ENCODE measurements at regions not wholly inside any gene's neighbourhood (a gene's known extent, or its start where the extent isn't known, plus 50 kb on each side); places are given as distances from the start of the nearest gene placed in this dataset.

DNA sequence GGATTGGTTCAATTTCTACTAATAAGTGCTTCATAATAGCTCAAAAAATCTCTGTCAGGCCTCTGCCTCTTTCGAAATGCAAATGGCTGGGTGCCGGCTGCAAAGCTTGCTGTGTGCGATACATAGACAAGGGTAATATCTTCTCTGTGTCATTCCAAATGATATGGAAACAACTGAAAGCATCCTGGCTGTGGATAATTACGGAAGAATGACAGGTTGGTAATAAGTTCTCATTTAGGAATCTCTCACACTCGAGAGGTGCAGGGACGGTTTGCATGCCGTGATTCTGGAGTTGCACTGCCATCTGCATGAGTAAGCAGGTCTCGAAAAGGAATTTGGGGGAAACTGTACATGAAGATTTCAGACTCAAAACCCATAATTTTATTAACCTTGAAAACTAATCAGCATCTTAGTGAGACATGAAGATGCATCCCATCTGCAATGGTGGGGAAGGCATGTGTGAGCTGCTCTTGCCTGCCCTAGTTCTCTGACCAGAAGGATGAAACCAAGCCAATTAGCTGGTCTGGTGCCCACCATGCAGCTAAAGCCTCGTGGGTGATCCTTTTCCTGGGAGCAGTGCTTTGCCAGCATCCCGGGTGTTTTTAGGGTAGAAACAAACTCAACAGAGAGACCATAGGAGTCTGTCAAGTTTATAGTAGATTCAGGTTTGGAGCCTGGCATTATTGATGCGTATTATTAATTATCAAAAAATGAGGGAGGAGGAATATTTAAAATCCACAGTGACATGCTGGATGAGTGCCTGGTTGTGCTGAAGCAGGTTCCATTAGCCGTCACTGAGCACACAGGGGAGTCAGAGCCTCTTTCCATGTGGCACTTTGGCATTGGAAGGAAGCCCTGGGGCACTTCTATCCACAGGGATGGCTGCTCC is 503.6 kb upstream of the MGMT start:
- DNase-seq, result no peak

DNA sequence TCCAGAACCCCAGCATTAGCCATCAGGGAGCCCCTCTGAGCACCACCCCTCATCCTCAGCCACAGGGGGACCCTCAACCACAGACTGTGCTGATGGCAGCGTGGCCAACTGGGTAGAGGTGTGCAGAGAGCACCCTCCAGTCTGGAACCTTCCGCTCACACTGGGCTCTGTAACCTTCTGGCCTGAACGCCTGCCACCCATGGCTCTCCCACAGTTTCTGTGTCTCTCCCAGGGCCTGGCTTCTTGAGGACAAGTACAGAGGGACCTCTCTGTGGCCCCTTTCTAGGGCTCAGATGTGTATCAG is 503.0 kb upstream of the MGMT start:
- DNase-seq, result no peak

DNA sequence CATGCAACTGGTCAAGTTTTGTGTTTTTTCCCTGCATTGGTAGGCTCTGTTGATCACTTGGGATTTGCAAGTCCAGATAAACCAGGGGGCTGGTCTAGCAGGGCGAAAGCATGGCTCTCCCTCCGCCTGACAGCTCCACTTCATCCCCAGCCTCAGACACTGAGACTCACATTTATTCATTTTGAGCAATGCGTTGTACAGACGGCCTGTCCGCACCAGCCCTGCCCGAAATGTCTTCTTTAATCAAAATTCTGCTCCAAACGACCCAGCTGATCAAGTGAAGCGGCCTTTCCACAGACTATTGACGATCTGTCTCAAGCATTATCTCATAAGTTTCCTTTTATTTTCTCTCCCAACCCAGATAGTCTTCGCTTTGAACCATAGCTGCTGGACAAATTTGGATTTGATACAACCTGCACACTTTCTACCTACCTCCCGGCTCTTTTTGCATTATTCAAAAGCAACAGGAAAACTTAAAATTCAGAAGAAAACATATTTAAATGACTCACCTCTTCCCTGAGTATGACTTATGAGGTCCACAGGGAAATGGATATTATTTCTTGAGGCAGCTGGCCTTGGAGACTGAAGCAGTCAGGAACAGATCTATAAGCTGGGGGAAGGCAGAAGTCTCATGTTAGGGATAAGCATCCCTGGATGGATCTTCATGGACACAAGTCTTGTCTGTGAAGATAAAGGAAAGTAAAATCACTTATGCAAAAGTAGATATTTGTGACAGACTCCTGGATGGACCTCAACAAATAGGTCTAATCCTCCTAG is 498.9 kb upstream of the MGMT start:
- DNase-seq, result no peak

DNA sequence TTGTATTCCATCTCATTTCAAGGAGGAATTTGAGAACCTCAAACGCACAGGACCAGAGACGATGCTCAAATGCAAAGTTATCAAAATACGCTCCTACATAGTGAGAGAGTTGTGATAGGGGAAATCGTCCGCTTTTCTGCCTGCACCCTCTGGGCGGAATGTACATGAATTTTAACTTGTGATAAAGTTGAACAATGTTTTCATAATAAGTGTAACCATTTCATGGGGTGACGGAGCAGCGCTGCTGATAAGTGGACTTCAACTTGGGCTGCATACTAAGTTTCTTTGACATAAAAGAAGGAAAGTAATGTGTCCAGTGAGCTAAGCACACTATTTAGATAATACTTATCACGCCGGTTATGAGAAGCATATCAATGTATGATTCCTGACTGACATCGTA is 497.5 kb upstream of the MGMT start:
- no peak for DNase-seq

DNA sequence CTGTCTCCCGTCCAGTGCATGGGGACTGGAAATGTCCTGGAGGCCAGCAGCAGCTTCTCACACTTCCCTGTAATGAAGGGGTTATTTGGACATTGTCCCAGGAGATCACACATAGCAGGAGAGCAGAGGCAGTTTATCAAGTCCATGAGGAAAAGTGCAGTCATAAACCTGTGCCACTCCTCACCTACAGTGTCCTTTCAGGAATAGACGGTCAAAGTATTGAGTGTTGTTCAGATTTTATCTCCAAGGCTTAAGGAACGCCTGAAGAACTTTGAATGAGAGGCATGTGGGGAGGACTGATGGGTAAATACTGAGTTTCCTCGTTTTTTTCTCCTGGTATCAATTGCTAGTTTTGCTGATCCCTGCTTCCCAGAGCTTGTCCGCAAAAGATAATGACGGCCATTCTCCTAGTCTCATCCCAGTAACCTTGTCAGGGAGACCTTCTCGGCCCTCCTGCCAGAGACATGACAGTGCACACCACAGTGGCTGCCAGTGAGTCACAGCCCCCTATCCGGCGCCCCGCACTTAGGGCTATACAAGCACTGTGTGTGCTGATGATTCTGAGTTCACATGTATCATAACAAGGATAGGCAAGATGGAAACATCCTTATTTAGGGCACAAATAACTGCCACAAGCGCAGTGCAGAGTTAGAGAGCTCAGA is 495.5 kb upstream of the MGMT start:
- no peak for DNase-seq

DNA sequence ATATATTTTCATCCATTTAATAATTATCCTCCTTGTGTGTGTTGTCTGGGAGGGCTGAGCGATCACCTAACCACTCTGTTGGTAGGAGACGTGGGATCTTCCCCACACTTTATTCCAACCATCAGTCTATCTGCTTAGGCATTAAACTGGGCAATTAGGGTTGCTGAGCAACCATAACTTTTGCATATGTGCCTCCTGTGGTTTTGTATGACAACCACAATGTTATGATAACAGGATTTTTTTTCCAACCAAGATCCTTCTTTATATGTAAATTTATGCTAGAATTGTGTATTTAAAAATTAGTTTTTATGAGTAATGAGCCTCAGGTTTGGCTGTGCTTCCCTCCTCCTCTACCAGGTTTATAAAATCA is 495.0 kb upstream of the MGMT start:
- DNase-seq, result no peak

DNA sequence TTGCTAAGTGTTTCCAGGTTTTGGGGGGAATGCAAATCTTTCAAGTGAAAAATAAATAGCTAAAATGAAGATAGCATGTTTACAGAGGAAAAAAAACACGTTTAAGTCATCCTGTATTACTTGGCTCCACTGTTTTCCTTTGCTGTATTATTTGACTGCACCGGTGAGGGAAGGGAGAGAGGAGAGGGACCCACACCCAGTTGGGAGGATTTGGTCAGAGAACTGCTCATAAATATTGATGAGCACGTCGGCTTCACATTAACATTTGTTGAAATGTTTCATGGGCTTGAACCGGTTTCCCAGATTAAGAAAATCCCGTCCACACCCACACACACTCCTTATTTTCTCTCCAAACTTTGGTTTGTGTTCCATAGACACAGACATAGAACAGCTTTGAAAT is 493.8 kb upstream of the MGMT start:
- no peak for DNase-seq

DNA sequence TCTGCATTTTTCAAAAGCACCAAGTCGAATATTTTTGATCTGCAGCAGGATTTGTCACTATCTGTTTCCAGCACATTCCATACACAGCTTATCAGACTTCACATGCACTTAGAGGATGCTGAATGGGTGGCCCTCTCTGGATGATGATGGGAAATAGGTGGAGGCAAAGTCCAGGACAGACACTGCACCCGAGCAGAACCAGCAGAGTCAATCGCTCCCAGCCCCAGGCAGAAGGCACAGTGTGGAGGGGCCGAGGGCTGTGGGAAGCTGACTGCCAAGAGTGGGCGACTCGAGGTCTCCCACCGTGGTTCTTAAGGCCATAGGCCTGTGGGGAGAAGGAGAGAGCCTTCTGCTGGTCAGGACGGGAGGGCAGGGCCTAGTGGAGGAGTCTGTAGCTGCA is 490.2 kb upstream of the MGMT start:
- no peak for DNase-seq

DNA sequence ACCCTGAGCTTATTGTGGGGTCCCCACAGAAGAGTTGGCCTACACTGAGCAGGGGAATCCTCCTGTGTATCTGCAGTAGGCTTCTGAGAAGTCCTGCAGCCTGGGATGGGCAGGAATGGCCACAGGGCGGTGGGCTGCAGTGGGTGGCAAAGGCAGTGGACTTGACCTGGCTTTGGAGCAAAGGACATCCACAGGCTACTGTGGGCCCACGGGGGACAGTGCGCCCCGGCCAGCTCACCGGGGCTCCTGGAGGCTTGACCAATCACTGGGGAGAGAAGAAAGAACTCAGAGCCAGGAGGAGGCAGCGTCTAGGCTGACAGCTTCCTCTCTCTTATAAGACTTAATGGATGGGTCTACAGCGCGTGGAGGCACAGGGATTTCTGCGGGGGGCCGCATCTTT is 488.8 kb upstream of the MGMT start:
- no peak for DNase-seq

DNA sequence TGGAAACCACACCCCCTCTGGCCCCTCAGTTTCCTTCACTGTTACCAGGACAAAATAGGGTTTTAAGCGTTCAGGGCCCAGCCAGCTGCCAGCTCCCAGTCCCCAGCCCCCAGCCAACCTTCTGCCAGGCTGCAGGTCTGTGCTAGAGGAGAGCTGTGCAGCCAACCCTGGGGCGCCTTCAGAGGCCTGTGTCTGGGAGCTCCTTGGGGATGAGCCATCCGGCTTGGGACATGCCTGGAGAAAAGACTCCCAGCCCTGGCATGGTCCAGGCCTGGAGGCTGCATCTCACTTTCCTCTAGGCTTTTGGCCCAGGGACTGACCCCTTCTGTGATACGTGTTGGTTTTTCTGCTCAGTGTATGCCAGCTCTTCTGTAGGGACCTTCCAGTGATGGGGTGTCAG is 487.6 kb upstream of the MGMT start:
- DNase-seq, result no peak

DNA sequence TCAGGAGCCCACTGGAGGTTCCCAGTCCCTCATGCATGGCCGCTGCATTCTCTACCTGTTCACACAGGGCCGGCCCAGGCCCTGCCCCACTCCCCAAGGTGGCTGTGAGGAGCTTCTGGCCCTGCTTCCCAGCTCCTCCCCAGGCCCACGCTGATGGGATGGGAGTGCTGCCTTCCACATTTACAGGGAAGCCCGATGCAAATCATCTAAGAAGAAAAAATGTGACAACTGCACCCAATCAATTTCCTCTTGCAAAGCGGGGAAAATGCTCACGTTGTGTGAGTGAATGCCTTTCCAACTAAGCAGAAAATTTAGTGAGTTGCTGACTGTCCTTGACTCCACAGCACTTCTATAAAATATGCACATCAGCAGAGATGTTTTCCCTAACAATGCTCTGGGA is 485.8 kb upstream of the MGMT start:
- DNase-seq, result no peak

DNA sequence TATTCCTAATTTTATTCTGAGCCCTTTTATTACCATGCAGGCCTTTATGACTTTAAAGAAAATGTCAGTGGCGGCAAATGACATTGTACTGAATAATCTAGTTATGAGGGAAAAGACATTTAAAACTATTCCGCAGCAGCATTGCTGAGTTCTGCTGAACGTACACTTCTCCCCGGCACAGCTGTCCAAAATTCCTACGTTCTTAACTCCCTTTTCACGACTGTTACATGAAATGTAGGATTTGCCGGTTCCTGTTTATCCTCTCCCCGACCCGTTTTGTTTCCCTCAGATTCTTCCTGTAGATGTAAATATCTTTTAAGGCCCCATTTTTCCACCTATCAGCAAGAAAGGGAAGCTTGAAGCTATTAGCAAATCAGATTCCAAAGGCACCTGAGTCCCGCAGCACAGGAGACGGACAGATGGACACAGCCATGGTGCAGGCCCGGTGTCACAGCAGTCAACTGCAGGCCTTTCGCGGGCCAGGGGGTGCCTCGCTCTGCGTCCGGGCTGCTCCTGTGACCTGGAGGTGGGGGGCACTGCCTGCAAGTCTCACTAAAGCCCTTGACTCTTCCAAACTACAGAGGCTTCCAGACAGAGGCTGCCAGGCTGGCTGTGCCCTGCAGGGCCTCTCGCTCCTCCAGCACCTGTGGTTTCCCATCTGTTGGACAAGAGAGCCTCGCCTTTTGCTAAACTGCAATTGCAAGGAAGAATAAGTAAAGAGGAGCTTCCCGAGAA is 485.0 kb upstream of the MGMT start:
- DNase-seq, result no peak

DNA sequence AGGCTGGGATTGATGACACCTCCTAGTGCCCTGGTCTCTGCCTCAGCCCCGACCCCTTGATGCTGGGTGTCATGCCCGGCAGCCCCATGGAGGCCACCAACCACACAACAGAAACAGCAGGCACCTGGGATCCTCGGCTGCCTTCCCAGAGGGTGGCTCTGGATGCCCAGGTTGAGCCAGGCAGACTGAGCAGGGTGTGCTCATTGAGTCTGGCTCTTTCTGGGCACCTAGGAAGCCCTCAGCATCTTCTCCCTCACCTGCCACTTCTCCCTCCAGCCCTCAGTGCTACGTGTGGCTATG is 484.5 kb upstream of the MGMT start:
- no peak for DNase-seq

DNA sequence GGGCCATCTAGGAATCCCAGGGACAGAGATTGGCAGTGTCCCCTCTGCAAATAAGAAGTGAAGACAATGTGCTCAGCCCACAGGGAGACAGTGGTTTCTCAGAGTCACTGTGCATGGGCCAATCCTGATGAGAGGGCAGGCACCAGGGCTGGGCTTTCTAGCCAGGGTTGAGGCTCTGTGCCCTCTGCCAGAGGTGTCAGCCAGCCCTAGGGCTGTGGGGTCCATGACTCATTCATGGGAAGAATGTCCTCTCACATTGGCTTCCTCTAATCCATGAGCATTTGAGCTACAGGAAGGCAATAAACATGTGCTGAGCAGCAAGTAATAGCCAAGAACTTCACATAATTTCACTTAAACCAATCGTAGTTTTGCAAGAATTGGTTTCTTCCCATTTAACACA is 482.0 kb upstream of the MGMT start:
- no peak for DNase-seq

DNA sequence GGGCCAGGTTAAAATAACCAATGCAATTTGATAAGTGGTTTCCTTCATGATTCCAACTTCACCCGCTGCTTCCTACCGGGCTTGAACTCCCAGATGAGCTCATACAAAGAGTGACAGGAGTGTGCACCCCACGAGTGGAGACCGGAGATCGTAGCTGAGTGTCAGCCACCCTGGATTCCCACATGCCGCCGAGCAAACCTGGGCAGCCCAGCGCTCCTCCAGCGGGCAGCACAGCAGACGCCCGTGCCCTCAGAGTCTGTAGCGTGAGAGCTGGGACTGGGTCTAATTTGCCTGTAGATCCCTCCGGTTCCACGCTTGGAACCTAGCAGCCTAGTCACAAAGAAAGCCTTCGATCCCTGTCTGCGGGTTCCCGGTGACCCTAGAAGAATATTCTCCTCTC is 476.1 kb upstream of the MGMT start:
- DNase-seq, result no peak

DNA sequence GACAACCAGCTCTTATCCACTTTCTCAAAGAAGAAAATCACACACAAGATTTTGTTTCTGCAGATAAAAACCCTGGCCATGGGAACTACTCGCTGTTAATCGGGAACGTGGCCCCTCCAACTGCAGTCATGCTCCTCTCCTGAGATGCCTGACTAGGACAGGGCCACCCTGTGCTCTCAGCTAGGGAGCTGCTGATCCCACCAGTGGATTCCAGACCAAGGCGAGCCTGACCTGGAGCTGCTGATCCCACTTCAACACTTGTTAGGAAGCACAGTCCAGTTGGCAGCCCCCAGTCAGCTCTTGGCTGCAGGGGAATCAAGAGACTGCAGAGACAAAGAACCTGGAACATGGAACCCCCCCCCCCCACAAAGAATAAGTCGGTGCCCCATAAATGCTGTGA is 474.3 kb upstream of the MGMT start:
- no peak for DNase-seq

DNA sequence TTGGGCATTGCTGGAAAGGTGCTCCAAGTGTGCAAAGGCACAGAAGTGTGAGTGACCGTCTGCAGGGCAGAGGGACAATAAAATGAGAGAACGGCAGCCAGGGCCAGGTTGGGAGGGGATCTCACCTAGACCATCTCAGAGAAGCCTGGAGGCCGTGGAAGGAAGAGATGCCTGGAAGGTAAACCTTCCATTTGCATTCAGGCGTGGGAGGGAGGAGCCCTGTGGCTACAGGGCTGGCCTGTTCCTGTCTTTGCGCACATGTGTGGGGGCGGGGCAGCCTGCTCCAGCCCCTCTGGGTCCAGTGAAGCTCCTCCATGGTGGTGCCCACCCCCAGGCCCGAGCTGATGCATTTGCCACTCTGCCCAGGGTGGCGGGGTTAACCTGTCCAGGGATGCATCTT is 473.6 kb upstream of the MGMT start:
- DNase-seq, result no peak

DNA sequence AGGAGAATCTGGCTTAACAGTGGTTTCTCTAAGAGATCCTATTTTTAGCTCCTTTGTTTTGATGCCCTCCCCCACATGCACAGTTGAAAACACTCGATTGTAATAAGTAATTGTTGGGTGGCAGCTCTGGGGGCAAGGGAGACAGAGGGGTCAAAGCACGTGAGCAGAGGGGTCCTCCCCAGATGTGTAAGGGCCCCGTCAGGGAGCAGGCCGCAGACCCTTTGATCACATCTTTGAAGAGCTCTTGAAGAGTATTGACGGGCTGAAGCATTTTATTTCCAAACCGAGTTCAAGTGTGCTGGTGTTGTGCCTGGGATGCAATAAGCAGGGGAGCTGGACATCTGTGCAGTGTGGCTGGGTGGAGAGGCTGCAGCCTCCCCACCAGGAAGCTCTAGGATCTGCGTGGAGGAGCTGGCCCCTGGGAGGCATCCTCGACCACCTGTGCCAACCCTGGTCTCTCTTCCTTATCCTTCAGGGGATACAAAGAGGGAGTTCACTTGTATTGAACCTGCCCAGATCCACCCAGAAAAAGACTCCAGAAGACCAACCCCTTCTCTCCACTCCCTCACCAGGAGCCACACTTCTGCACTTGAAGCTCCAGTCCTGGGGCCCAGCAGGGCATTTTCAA is 473.0 kb upstream of the MGMT start:
- DNase-seq, result no peak

DNA sequence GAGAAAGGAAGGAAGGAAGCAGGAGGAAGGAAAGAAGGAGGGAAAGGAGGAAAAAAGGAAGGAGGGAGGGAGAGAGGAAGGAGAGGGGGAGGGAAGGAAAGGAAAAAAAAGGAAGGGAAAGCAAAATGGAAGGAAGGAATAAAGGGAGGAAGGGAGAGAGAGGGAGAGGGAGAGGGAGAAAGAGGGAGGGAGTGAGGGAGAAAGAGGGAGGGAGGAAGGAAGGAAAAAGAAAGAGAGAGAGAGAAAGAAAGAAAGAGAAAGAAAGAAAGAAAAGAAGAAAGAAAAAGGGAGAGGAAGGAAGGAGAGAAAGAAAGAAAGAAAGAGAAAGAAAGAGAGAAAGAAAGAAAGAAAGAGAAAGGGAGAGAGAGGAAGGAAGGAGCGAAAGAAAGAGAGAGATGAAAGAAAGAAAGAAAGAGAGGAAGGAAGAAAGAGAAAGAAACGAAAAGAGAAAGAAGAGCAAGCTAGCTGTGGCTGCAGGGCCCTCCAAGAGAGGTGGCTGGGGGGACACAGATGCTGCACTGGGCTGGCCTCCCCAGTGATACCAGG is 472.4 kb upstream of the MGMT start:
- no peak for DNase-seq

DNA sequence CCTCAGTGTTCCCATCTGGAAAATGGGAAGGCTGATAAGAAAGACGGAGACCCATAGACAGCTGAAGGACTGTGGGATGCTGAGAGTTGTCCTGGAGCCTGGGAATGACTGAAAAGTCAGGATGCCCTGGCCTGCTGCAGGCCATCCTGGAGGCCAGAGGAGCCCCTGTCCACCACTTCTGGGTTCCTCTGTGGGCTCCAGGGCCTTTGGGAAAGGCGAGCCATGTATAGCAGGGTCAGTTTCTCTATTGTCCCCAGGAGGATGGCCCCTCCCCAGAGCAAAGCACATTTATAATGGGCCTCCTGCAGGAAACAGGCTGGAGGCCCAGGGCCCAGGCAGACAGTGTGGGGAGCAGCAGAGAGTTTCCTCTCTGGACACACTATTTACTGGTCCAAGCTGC is 471.4 kb upstream of the MGMT start:
- DNase-seq, result no peak

DNA sequence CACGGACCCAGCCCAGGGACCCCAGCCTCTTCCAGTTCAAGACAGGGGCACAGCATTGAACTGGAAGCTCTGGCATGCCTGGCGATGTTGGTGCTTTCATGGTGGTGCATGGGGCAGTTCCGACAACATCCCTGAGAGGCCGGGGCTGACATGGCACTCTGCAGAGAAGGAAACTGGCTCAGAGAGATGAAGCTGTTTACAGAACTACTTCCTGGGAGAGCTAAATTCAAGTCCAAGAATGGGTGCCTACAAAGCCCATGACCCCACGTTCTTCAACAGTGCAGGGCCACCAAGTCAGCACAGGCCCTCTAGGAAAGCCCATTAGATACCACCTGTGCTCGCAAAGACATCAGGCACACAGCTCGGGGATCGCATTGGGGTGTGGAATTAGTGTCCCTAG is 470.9 kb upstream of the MGMT start:
- no peak for DNase-seq

DNA sequence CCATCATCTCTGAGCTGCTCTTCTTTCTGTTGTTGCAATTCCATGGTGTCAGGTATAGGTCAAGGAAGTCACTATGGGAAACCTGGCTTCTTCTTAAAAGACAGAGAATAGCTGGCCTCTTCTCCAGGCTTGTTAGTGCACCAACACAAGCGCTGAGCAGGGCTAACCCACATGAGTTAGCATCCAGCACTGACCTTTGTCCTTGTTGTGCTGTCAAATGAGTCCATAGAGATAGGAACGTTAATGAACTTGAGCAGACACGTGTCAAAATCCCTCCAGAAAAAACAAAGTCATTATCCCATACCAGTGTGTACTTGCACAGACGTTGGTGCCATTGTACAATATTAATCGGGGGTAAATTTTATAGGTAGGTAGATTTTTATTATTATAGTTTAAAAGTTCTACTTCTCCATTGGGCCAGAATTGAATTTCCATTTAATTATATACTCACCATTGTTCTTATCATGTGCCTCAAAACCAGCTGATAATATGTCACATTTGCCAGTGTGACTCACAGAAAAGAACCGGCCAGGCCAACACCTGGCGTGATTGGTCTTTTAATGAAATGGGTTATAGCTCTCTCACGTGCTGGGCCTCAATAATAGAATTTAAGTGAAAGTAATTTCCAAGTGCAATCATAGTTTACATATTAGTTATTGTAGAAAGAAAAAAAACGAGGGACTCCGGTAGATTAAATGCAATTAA is 468.8 kb upstream of the MGMT start:
- DNase-seq, result no peak

Measured in activated naive CD4-positive, alpha-beta T cell treated with Interleukin-2 at 50 U/mL for 16 hours (primary cell).